ENCODE measurements at regions not wholly inside any gene's neighbourhood (a gene's known extent, or its start where the extent isn't known, plus 50 kb on each side); places are given as distances from the start of the nearest gene placed in this dataset.

- intact Hi-C loops (cut with micrococcal nuclease; ENCODE audit: unreplicated experiment) = no loop called here
- Histone ChIP-seq H3K4me3 (ENCODE audit: low read depth, low read length, poor library complexity, severe bottlenecking) (no peak overlapping the region), H3K27me3 (replicated peaks; ENCODE audit: insufficient read depth, low read depth, low read length, poor library complexity) (peaks cover 29% of the 10 kb centered on the region), H3K27ac (ENCODE audit: low read depth, low read length, poor library complexity, severe bottlenecking) (no peak overlapping the region), H3K36me3 (ENCODE audit: insufficient read depth, low read length, poor library complexity, severe bottlenecking) (no peaks in the 10 kb centered on the region), H3K4me1 (ENCODE audit: insufficient read depth, low read length, poor library complexity, severe bottlenecking) (no peaks in the 10 kb centered on the region), H3K9me3 (ENCODE audit: low read depth, low read length, poor library complexity, severe bottlenecking) (no peaks in the 10 kb centered on the region)
- BruUV-seq (replicated peaks) = no TSS peak
- DNase-seq (ENCODE audit: low spot score) = no peak
- CTCF ChIA-PET = no interaction called here
- TF ChIP-seq CTCF (conservative IDR thresholded peaks at IDR 0.05; ENCODE audit: low read depth, low read length) (no peak), EZH2 (IDR thresholded peaks at IDR 0.05; ENCODE audit: borderline replicate concordance, low read depth, low read length, poor library complexity, severe bottlenecking) (no peak)
- POLR2A ChIA-PET (ENCODE audit: low non-redundant PET) = no interaction called here
These were observed 106.7 kb upstream of the SOX1 start for GRCh38 chr13:111960152-111960772.

DNA sequence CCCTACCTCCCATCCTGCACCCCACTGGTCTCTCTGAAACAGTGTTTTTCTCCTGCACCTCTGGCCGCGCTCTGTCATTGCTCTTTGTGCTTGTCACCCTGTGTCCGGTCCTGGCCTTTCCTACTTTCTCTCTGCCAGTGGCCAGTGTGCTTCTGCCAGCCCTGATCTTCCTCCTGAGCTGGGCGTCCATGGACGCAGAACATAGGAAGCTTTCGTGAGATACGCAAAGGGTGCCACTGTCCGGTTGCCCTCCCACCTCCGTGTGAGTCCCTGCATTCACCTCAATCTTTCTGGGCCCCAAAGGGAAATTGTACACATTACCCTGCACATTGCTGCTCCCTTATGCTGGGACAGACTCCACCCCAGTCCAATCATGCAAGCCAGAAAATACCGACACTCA is 105.7 kb upstream of the SOX1 start:
- ChIA-PET POLR2A (ENCODE audit: low non-redundant PET) (no interaction called here), CTCF (no interaction called here)
- TF ChIP-seq CTCF (conservative IDR thresholded peaks at IDR 0.05; ENCODE audit: low read depth, low read length) (no peak), EZH2 (IDR thresholded peaks at IDR 0.05; ENCODE audit: borderline replicate concordance, low read depth, low read length, poor library complexity, severe bottlenecking) (no peak)
- Histone ChIP-seq H3K27me3 (replicated peaks; ENCODE audit: insufficient read depth, low read depth, low read length, poor library complexity) (peaks cover 27% of the 10 kb centered on the region), H3K27ac (ENCODE audit: low read depth, low read length, poor library complexity, severe bottlenecking) (no peak overlapping the region), H3K9me3 (ENCODE audit: low read depth, low read length, poor library complexity, severe bottlenecking) (no peaks in the 10 kb centered on the region), H3K4me3 (ENCODE audit: low read depth, low read length, poor library complexity, severe bottlenecking) (no peak overlapping the region), H3K36me3 (ENCODE audit: insufficient read depth, low read length, poor library complexity, severe bottlenecking) (no peaks in the 10 kb centered on the region), H3K4me1 (ENCODE audit: insufficient read depth, low read length, poor library complexity, severe bottlenecking) (no peaks in the 10 kb centered on the region)
- intact Hi-C loops (cut with micrococcal nuclease; ENCODE audit: unreplicated experiment) = no loop called here
- no TSS peak for BruUV-seq (replicated peaks)
- no peak for DNase-seq (ENCODE audit: low spot score)

DNA sequence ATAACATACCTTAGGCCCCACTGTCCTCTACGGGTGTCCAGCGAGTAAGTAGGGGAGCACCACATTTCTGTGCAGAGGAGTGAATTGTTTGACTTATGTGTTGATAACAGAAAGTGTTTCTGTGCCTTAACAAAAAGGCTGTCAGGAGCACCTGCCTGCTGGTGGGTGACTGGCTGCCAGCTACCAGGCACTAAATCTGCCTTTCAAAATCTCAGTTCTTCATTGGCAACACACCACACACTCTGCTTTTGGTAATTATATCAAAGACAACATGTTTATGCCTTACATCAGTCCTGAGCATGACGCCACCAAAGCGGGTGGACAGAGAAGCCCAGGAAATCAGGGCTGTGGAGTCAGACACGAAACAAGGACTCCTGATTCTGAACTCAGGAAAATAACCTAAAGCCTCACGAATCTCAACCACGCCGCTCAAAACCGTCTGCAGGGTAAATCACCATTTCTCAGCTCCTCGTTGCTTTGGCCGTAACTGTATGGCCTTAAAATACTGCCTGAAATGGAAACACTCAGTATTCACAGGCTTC is 105.2 kb upstream of the SOX1 start:
- intact Hi-C loops (cut with micrococcal nuclease; ENCODE audit: unreplicated experiment) = no loop called here
- TF ChIP-seq CTCF (conservative IDR thresholded peaks at IDR 0.05; ENCODE audit: low read depth, low read length) = no peak
- no peak for TF ChIP-seq EZH2 (IDR thresholded peaks at IDR 0.05; ENCODE audit: borderline replicate concordance, low read depth, low read length, poor library complexity, severe bottlenecking)
- BruUV-seq (replicated peaks) = no TSS peak
- ChIA-PET POLR2A (ENCODE audit: low non-redundant PET) (no interaction called here), CTCF (no interaction called here)
- H3K36me3 ChIP-seq (ENCODE audit: insufficient read depth, low read length, poor library complexity, severe bottlenecking) = no peaks in the 10 kb centered on the region
- H3K4me1 ChIP-seq (ENCODE audit: insufficient read depth, low read length, poor library complexity, severe bottlenecking) = no peaks in the 10 kb centered on the region
- DNase-seq (ENCODE audit: low spot score) = no peak
- H3K9me3 ChIP-seq (ENCODE audit: low read depth, low read length, poor library complexity, severe bottlenecking) = no peaks in the 10 kb centered on the region
- H3K27me3 ChIP-seq (replicated peaks; ENCODE audit: insufficient read depth, low read depth, low read length, poor library complexity) = peaks cover 27% of the 10 kb centered on the region
- no peak overlapping the region for H3K4me3 ChIP-seq (ENCODE audit: low read depth, low read length, poor library complexity, severe bottlenecking)
- no peak overlapping the region for H3K27ac ChIP-seq (ENCODE audit: low read depth, low read length, poor library complexity, severe bottlenecking)

Data from A673 (cell line).